SU-DHL-6 (cell line): ENCODE measurements at regions not wholly inside any gene's neighbourhood (a gene's known extent, or its start where the extent isn't known, plus 50 kb on each side); places are given as distances from the start of the nearest gene placed in this dataset.

Source experiments
- EZH2phosphoT487 ChIP-seq: fragments of 200-600 bp; sonication (generic), shearing (Covaris generic); conservative IDR thresholded peaks from 2 replicates; pipeline ENCODE4 v1.6.1; 2018; ENCODE audit warnings: mild to moderate bottlenecking, antibody characterized with exemption, low read length, moderate library complexity, mixed read lengths
- TF ChIP-seq, protein P1 (sequence below): fragments of 200-600 bp; sonication (generic); IDR thresholded peaks from one replicate; pipeline ENCODE4 v1.5.1; 2017; ENCODE audit warnings: antibody characterized with exemption, mild to moderate bottlenecking, low read length, moderate library complexity; ENCODE audit not compliant: insufficient read depth, poor library complexity, severe bottlenecking

DNA sequence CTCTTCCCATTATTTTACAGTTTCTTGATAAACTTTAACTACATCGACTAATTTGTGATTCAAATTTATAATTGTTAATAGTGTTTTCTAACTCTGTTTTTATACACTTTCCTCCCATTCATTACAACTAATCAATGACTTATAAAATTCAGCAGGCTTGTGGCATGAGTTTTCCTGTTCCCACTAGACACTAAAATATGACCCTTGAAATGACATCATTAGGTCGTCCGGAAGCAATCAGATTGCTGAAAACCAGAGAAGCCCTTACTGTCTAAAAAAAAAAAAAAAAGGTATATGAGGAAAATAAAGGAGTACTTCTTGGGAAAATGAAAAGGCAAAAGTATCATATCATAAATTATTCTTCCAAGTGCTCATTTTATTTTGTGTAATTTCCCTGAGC is 553.7 kb downstream of the ZNF608 start:
- TF ChIP-seq, protein P1, sequence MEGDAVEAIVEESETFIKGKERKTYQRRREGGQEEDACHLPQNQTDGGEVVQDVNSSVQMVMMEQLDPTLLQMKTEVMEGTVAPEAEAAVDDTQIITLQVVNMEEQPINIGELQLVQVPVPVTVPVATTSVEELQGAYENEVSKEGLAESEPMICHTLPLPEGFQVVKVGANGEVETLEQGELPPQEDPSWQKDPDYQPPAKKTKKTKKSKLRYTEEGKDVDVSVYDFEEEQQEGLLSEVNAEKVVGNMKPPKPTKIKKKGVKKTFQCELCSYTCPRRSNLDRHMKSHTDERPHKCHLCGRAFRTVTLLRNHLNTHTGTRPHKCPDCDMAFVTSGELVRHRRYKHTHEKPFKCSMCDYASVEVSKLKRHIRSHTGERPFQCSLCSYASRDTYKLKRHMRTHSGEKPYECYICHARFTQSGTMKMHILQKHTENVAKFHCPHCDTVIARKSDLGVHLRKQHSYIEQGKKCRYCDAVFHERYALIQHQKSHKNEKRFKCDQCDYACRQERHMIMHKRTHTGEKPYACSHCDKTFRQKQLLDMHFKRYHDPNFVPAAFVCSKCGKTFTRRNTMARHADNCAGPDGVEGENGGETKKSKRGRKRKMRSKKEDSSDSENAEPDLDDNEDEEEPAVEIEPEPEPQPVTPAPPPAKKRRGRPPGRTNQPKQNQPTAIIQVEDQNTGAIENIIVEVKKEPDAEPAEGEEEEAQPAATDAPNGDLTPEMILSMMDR, result no peak
- TF ChIP-seq EZH2phosphoT487, result no peak
